ENCODE measurements at regions not wholly inside any gene's neighbourhood (a gene's known extent, or its start where the extent isn't known, plus 50 kb on each side); places are given as distances from the start of the nearest gene placed in this dataset.

DNA sequence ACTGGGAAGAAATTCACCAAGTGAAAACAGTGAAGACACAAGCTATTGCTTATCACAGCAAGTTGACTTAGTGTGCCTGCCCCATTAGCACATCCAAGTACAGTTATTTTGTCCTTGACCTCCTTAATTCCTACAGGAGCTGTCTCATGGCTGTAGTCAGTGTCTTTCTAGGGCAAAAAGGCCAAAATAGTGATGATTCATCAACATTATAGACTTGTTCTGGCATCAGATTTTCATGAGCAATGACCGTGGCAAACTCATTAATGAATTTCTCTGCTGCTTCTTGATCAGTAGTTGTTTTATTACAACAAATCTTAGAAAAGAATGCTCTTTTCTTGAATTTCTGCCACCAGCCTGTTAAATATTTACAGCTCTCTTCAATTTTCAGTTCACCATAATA lies 1169.3 kb upstream of the DDX18 start:
- intact Hi-C loops (cut with DNase I) = no loop called here
- DNase-seq = no peak

DNA sequence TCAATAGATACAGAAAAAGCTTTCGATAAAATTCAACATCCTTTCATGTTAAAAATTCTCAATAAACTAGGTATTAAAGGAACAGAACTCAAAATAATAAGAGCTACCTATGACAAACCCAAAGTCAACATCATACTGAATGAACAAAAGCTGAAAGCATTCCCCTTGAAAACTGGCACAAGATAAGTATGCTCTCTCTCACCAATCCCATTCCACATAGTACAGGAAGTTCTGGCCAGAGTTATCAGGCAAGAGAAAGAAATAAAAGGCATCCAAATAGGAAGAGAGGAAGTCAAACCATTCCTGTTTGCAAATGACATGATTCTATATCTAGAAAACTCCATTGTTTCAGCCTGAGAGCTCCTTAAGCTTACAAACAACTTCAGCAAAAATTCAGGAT lies 1145.8 kb upstream of the DDX18 start:
- intact Hi-C loops (cut with DNase I) = no loop called here
- DNase-seq = no peak

DNA sequence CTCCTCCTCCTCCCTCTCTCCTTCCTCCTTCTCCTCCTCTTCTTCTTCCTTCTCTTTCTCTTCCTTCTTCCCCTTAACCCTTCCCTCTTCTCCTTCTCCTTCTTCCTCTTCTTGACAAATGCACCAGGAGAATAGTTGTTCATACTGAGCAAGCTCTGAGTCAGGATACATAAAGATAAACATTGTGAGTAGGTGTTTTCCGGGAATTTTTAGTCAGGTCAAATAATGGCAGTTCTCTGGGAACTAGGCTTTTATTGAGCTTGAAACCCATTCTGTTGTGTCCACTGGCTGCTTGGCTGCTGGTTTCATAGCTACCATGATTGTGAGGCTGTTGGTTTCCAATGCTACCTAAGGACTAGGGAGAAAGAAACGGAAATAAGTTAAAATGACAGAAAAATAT lies 1144.7 kb upstream of the DDX18 start:
- intact Hi-C loops (cut with DNase I) = no loop called here
- DNase-seq = no peak

DNA sequence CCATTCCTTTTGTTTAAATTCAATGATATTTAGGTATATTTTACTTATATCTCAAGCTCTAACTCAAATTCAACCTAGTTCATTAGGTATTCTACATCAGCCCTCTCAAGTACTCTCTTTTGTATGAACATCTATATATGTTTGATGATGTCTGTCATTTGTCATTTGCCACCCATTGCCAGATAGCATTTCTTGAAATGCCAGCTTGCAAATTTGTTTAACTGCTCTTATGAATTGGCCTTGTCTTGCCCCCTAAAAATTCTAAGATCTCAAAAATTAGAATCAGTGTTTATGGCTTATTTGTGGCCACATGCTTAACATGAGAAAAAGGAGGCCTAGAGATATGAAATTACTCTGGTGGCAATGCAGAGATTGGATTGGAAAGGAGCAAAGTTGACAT lies 1140.3 kb upstream of the DDX18 start:
- intact Hi-C loops (cut with DNase I) = no loop called here
- no peak for DNase-seq

DNA sequence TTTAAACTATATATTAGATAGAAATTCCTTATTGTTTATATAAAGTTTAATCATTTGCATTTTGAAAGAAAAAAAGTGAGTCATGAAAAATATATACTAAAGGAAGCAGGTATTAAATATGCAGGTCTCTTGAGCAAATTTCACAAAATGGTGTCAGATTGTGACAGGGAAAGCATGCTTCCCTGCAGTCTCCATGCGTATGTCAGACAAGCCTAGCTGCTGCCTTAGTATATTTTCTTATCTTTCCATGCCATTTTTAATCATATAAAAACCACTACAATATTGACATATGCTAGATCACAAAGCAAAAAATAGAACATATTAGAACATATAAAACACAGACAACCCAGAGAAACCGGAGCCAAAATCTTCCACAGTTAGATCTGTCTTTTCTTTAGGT lies 1137.7 kb upstream of the DDX18 start:
- intact Hi-C loops (cut with DNase I) = no loop called here
- no peak for DNase-seq

DNA sequence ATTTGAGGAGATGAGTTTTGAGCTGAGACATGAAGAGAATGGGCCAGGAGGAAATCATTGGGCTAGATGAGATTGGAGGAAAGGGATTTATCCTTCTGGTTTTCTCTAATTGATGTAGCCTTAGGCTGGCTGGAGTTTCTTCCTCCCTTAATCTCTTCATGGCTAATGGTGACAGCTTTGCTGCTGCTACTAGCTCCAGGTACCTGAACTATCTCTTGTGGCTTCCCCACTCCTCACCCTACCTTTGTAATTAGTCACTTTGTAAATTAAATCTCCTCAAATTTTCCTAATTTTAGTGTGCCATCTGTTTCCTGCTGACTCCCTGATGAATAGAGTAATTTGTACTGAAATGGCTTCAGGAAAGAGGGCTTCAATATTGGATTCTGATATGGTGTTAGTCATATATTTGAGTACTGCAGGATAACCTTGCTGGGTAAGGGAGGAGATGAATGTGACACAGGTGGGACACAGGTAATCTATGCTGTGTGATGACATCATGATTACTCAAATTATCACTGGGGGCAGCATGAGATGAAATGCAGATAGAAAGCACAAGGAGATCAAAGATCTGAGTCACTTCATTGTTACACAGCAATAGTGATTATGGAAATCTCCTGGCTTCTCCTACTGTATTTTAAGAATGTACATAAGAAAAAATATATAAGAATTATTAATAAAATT lies 1134.1 kb upstream of the DDX18 start:
- DNase-seq = no peak
- intact Hi-C loops (cut with DNase I) = no loop called here

DNA sequence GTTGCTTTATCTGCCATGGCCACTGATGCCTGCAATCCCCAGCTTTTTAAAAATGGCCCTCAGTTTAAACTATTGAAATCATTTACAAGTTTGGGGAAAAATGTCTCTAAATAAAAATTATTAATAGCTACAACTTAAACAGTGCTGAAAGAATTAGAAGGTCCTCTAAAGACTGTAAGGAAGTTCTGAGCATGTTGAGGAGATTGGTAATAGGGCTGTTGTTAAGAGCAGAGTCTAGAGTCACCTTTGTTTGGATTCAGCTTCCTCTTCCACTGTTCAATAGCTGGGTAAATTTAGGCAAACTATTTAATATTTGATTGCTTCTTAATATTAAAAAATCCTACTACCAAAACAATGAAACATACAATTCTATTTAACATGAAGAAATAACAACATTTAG lies 1127.1 kb upstream of the DDX18 start:
- DNase-seq = no peak
- intact Hi-C loops (cut with DNase I) = no loop called here

DNA sequence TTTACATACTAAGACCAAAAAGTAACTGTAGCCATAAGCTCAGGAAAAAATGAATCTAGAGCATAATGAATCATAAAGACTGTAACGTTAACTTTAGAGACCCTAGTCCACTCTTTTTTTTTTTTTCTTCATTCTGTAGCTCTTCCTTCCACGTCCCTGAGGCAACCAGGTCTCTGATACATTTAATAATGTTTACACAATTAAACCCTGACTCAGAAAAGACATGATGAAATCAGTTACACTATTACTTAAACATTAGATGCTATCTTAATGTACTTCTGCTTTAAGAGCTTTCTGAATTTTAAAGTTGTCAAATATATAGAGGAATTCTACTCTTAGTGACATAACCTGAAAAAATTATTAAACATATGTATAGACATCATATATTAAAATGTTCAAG lies 1121.5 kb upstream of the DDX18 start:
- no peak for DNase-seq
- intact Hi-C loops (cut with DNase I) = no loop called here

DNA sequence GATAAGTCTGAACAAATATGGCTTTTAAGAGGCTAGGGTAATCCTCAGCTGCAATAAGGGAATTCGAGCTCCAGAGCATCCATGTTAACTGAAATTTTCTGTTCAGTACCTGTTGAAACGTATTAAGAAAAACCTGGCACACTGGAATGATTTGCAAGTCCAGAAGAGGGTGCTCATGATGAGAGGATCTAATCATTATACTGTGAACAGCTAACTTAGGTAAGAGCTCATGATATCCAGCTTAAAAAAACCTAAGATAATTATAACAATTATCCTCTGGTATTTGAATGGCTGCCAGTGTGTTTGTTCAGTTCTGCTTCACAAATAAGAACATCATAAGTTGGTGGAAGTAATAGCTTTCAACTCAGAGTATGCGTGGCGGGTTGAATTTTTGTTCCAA lies 1118.3 kb upstream of the DDX18 start:
- DNase-seq = no peak
- intact Hi-C loops (cut with DNase I) = no loop called here

DNA sequence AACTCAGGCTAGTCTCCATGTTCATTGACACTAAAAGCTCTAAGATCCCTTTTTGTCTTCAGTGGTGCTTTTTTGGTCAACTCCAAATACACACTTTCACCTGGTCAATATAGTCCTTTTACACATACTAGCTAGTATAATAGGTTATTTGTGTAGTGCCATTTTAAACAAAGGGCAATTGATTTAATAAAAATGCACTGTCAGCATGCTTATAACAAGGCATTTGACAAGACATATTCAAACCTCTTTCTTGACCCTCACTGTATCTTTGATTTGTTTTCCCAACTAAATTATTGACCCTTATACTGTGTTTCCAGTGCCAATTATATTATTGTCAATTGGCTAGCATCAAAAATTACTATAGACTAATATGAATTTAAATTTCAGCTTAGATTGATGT lies 1117.6 kb upstream of the DDX18 start:
- intact Hi-C loops (cut with DNase I) = no loop called here
- no peak for DNase-seq

DNA sequence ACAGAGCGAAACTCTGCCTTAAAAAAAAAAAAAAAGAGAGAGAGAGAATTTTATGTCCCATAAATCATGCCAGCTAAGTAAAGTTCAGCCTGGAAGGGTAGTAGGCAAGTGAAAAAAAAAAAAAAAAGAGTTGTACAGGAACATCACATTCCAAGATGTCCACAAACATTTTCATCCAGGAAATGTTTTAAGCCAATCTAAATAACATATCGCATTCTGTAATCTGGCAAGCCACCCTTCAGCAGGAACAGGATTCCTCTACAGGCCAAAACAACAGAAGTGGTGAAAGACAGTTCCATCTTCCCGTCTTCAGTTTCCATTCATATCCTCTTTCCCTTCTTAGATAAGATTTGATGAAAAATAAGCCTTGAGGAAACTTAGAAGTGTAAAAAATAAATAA lies 1108.1 kb upstream of the DDX18 start:
- intact Hi-C loops (cut with DNase I) = no loop called here
- DNase-seq = no peak

DNA sequence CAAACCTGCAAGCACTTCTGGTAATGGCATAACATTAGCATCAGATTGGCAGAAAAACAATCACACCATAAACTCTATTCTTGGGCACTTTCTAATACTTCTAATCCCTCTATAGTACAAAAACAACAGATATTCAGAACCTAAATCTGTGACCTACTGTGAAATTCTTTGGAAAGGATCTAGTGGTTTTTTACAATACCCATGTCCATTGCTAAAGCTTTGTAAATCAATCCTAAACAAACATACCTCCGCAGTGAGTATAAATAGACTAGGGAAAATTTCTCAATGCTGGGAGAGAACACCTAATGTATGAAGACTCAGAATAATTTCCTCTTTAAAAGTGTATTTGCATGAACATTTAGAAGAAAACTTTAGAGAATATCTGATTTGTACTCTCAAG lies 1098.5 kb upstream of the DDX18 start:
- no peak for DNase-seq
- intact Hi-C loops (cut with DNase I) = no loop called here

DNA sequence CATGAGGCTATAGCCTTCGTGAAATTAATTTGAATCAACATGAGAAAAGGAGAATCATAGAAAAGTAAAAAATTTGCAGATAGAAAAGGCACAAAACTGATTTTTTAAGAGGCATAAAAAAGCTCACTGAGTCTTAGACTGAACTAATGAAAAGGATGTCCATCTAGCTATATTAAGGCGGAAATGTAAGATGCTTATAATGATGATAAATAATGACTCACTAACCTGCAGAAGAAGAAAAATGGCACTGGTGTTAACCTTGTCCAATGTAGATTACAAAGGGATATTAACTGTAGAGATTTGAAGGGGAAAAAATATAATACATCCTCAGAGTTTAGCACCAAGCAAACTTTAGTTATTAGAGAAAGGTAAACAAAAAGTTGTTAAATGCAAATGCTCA lies 1098.0 kb upstream of the DDX18 start:
- intact Hi-C loops (cut with DNase I) = no loop called here
- no peak for DNase-seq

DNA sequence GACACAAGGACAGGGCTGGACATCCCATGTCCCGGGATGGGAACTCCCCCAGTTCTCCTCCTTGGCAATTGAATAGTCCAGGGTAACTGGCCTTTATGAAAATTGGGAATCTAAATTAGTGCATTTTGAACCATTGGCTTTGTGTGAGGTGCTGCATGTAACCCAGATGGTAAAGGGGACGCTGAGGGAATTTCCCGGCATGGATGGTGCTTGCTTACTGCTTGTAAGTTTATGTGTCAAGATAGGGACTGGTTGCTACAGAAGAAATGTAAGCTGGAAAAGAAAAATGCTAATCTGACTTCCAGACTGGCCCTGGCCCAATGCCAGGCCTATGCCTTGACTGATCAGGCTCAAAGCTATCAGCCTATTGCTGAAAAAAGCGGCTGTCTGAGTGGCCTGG lies 1096.7 kb upstream of the DDX18 start:
- DNase-seq = peak in 1 of 10 donors; percentile 63
- intact Hi-C loops (cut with DNase I) = no loop called here

DNA sequence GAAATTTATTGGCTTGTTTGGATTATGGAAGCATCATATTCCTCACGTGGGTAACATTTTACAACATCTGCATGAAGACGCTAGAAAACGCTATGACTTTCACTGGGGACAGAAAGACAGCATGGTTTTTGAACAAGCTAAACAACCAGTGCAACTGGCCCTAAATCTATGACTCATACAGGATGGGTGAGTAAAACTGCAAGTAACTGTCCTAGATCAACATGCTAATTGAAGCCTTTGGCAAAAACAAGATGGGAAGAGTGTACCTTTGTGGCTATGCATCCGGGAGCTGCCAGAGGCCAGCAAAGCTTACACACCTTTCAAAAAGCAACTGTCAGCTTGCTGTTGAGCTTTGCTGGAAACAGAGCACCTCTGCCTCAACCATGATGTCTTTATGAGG lies 1096.0 kb upstream of the DDX18 start:
- no peak for DNase-seq
- intact Hi-C loops (cut with DNase I) = no loop called here

DNA sequence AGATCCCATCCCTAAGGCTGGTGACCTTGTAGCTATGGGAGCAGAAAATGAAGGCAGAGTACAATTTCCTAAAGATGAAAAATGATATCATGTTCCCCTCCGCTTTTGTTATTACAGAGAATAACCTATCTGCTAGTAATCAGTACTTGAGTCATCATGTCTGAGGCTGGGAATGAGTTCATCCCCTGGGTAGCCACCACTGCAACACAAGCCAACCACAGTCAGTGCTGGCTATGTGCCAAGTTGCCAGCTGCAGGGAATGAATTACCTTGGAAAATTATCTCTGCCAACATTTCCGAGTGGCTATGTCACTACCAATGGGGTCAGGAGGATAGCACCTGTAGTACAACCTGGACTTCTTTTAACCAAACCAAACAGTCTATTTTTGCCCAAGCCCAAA lies 1094.7 kb upstream of the DDX18 start:
- no peak for DNase-seq
- intact Hi-C loops (cut with DNase I) = no loop called here

DNA sequence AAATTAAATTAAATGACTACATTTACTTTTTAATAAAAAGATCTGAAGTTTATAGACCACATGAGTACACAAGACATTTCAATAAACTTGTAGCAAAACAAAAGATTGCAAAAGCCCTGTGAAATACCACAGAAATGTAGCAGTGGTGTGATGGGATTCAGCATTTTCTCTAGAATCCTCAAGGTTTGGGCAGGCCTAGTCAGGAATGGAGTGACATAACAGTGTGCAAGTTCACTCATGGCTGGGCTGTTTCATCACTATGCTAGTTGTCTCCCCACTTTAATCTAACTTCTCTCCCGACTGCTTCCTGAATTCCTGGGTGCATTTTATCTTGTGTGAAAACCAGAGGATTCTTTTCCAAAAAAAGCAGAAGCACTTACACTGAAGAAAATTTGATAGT lies 1089.9 kb upstream of the DDX18 start:
- no peak for DNase-seq
- intact Hi-C loops (cut with DNase I) = no loop called here

DNA sequence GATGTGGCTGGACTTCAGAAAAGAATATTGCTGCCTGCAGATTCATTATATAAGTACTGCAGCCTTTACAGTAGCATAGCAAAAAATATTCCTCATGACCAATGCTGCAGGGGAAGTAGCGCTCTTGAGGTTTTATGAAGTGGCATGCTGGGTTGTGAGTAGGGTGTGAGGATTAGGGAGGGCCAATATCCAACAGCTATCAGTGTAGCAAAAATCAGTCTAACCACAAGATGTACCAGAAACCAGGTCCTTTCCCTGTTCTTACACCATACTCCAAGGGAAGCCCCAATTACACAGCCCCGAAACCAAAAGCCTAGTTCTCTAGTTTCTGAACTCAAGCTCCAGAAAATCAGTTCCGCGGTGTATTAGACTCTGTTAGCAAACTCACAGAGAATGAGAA lies 1082.2 kb upstream of the DDX18 start:
- DNase-seq = no peak
- intact Hi-C loops (cut with DNase I) = no loop called here

DNA sequence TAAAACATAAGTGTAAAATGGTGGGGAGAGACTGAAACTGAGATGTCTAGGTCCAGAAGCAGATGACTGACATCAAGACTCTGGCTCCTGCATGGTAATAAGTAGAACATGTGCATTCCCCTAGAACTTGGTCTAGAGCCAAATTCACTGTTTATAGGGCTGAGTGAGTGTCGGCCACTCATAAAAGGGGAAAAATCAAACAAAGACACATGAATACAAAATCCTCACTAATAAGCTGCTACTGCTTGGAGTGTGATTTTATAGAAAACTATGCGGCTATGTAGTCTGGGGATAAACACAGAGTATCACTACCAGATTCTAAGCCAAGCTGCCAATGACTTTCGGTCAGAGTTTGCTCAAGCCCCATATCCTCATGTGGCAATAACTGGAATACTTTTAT lies 1080.8 kb upstream of the DDX18 start:
- DNase-seq = no peak
- intact Hi-C loops (cut with DNase I) = no loop called here

DNA sequence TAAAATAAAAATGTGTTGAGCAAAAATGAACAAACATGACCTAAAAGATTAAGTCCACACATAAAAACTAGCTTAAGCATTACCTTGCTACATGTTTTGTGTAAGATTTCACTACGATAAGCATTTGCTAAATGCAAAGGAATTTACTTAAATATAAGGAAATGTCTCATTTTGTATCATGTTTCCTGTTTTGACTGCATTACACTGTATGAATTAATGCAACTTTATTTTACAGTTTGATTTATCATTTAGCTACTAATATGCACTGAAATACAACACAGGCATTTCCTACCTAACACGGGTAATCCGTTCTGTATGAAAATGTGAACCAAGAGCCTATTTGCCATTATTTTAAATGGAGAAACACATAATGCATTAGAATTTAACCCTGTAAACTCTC lies 1076.5 kb upstream of the DDX18 start:
- no peak for DNase-seq
- intact Hi-C loops (cut with DNase I) = no loop called here

DNA sequence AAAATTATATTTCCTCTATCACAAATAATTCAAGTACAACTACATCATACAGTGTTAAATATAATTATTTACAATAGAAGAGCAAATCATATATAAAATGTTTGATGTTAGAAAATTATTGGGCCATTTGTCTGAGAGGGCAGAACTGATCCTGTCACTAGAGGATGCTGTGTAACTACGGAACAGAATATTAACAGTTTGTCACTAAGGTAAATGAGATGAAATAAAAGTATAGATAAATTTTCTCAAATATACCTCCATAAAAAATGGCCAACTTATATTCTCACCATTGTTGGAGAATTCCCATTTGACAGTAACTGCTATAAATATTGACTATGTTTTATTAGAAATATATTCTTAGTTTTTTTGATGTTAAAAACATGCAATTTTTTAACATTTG lies 1067.4 kb upstream of the DDX18 start:
- DNase-seq = no peak
- intact Hi-C loops (cut with DNase I) = no loop called here

DNA sequence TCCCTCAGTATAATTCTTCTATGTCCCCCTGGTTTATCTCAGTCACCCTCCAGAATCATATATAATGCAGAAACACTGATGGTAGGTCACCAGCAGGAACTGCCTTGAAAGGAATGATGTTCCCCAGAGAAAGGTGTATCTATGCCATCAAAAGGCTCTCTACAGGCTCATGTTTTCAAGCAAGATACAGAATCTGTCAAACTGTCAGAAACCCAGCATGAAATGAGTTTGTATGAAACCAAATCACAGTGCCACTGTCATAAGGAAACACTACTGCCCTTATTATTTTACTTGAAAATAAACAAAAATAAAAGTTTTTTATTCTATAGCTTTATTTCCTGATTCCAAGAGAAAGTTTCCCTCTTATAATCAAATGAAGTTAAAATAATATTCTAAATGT lies 1064.5 kb upstream of the DDX18 start:
- DNase-seq = no peak

DNA sequence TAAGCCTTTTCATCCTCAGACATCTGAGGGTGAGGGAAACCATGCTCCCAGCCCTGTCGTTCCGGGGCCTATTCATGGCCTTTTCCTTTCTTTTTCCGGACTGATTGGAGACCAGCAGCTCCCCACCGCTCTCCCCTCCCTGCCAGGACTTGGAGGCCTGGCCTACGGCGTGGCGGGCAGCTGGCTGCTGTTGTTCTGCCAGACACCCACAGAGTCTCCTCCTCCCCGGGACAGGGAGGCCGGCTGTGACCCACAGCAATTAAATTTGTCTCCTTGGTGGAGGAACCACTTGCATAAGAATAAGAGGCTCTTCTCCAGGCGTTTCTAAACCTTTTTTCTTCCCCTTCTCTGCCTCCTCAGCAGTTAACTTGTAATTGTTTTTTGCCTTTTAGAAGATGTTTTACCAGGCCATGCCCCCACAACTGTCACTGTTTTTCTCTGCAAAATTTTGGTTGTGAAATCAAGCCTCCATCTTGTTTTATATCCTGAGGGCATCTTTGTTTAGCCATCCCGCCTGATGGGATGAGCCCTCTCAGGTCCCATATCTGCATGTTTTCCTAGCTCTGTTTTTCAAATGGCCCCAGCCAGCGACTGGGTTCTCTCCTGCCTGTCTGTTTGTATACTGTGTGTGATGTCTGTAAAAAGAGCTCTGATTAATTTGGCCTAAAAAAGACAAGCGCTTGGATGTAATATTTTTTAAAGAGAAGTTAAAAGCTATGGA lies 1060.0 kb upstream of the DDX18 start:
- intact Hi-C loops (cut with DNase I) = no loop called here
- DNase-seq = peak in 2 of 10 donors; percentile 66 to 82

More for the DNA sequence above, 1064.5 kb upstream of the DDX18 start:
- intact Hi-C loops (cut with DNase I) = no loop called here
